CD4-positive, alpha-beta T cell treated with Interleukin-4 for 1 hour (primary cell): ENCODE measurements at regions not wholly inside any gene's neighbourhood (a gene's known extent, or its start where the extent isn't known, plus 50 kb on each side); places are given as distances from the start of the nearest gene placed in this dataset.

Source experiments
- DNase-seq, 2 donors: peaks; one replicate each; pipeline ENCODE4 v3.0.0-alpha.2; 2020 to 2022

- DNase-seq = no peak
These were observed 51.1 kb upstream of the GRIK3 start for GRCh38 chr1:37085393-37085792.

GRCh38 chr1:37089750-37090149, 55.4 kb upstream of the GRIK3 start:
- no peak for DNase-seq

GRCh38 chr1:37090671-37091070, 56.4 kb upstream of the GRIK3 start:
- DNase-seq = no peak

- DNase-seq = no peak
These were observed 58.6 kb upstream of the GRIK3 start for GRCh38 chr1:37092937-37093336.

- no peak for DNase-seq
These were observed 60.0 kb upstream of the GRIK3 start for GRCh38 chr1:37094302-37094701.

- no peak for DNase-seq
These were observed 62.2 kb upstream of the GRIK3 start for GRCh38 chr1:37096523-37096922.

GRCh38 chr1:37097731-37098130, 63.4 kb upstream of the GRIK3 start:
- DNase-seq = no peak

- DNase-seq = no peak
These were observed 63.9 kb upstream of the GRIK3 start for GRCh38 chr1:37098237-37098636.

- DNase-seq = no peak
These were observed 66.0 kb upstream of the GRIK3 start for GRCh38 chr1:37100310-37100709.

GRCh38 chr1:37102656-37103382, 68.5 kb upstream of the GRIK3 start:
- no peak for DNase-seq

- no peak for DNase-seq
These were observed 71.6 kb upstream of the GRIK3 start for GRCh38 chr1:37105911-37106310.

GRCh38 chr1:37107153-37107907, 73.0 kb upstream of the GRIK3 start:
- DNase-seq = no peak

GRCh38 chr1:37108596-37109188, 74.4 kb upstream of the GRIK3 start:
- DNase-seq = no peak

GRCh38 chr1:37112430-37112829, 78.1 kb upstream of the GRIK3 start:
- no peak for DNase-seq

- DNase-seq = no peak
These were observed 79.1 kb upstream of the GRIK3 start for GRCh38 chr1:37113285-37113997.

- no peak for DNase-seq
These were observed 84.5 kb upstream of the GRIK3 start for GRCh38 chr1:37118790-37119189.

- no peak for DNase-seq
These were observed 86.0 kb upstream of the GRIK3 start for GRCh38 chr1:37120279-37120678.

GRCh38 chr1:37123276-37124115, 89.2 kb upstream of the GRIK3 start:
- DNase-seq = no peak

GRCh38 chr1:37124501-37124900, 90.2 kb upstream of the GRIK3 start:
- no peak for DNase-seq

GRCh38 chr1:37125295-37125694, 91.0 kb upstream of the GRIK3 start:
- DNase-seq = no peak

- DNase-seq = no peak
These were observed 93.0 kb upstream of the GRIK3 start for GRCh38 chr1:37127254-37127748.

- no peak for DNase-seq
These were observed 93.8 kb upstream of the GRIK3 start for GRCh38 chr1:37128091-37128490.
